Lung (tissue), 11 donors: ENCODE measurements at regions not wholly inside any gene's neighbourhood (a gene's known extent, or its start where the extent isn't known, plus 50 kb on each side); places are given as distances from the start of the nearest gene placed in this dataset.

Experiments used
- ATAC-seq: fragments of 200-7000 bp; cut with Tn5 transposase; one replicate; pipeline ENCODE4 v1.9.1; 2020; ENCODE audit warnings: moderate number of reproducible peaks; ENCODE audit not compliant: insufficient read depth, low FRiP score
- DNase-seq, 3 donors: peaks; one replicate each; pipeline ENCODE4 v3.0.0-alpha.2; 2013 to 2017
- H3K27ac ChIP-seq, 2 donors: one replicate each; pipeline ENCODE4 v1.5.1; 2013; ENCODE audit warnings: mild to moderate bottlenecking in 2 of 2, moderate library complexity in 2 of 2, control low read depth in 1 of 2, inconsistent platforms in 1 of 2, low read depth in 1 of 2, low read length in 1 of 2
- H3K27me3 ChIP-seq, 3 donors: one replicate each; pipeline ENCODE4 v1.5.1; 2013; ENCODE audit warnings: low read length in 2 of 3; ENCODE audit not compliant: control insufficient read depth in 3 of 3, insufficient read depth in 3 of 3
- H3K36me3 ChIP-seq, 4 donors: one replicate each; pipeline ENCODE4 v1.5.1; 2013; ENCODE audit warnings: low read length in 4 of 4, mild to moderate bottlenecking in 1 of 4, moderate library complexity in 1 of 4; ENCODE audit not compliant: control insufficient read depth in 4 of 4, insufficient read depth in 4 of 4
- H3K4me1 ChIP-seq, 5 donors: one replicate each; pipeline ENCODE4 v1.5.1; 2013; ENCODE audit warnings: low read length in 5 of 5, mild to moderate bottlenecking in 2 of 5, moderate library complexity in 1 of 5; ENCODE audit not compliant: control insufficient read depth in 5 of 5, insufficient read depth in 5 of 5
- H3K4me3 ChIP-seq: one replicate; pipeline ENCODE4 v1.5.1; 2013; ENCODE audit warnings: mild to moderate bottlenecking, control low read depth, moderate library complexity
- H3K9ac ChIP-seq, 2 donors: one replicate each; pipeline ENCODE4 v1.5.1; 2013; ENCODE audit warnings: low read length in 2 of 2, control low read depth in 1 of 2; ENCODE audit not compliant: insufficient read depth in 1 of 2
- H3K9me3 ChIP-seq, 4 donors: one replicate each; pipeline ENCODE4 v1.5.1; 2013; ENCODE audit warnings: low read length in 3 of 4, mild to moderate bottlenecking in 1 of 4, moderate library complexity in 1 of 4; ENCODE audit not compliant: control insufficient read depth in 4 of 4, insufficient read depth in 3 of 4
- WGBS, 2 donors: extraction: QIAGEN DNeasy Blood & Tissue Kit; methylation state at CpG; one replicate each; pipeline ENCODE4 v1.1.7; 2013; 5-methylcytosine and 5-hydroxymethylcytosine counted together
- TF ChIP-seq, protein P1 (sequence below): IDR thresholded peaks from 2 replicates; pipeline ENCODE4 v1.5.1; 2012; ENCODE audit warnings: mild to moderate bottlenecking; ENCODE audit errors: control extremely low read depth, extremely low read depth
- donor health status: control.
- donor health status: control.
- donor health status: Bipolar disorder and iron deficiency.
- donor health status: healthy.
- donor health status: DM: yes; HTN: yes; CAD: no.

DNA sequence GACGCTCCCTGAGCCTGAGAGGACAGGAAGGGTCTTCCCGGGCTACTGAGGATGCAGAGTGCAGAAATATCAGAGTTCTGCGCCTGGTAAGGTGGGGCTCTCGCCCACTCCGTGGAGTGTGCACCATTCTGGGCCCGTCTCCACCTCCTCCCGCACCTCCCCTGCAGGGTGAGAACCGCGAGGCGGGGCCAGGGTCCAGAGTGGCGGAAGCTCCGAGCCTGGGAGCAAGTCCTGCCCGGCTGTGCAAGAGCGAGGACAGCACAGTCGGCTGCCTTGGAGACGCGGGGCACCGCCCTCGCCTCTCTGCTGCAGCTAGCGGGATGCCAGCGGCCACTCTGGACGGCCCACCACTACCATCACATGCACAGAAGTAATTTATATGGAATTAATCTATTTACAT lies 2304.4 kb downstream of the PCDH9 start:
- Histone ChIP-seq H3K27ac (no peak overlapping the region), H3K27me3 (no peaks in the 10 kb centered on the region), H3K36me3 (no peaks in the 10 kb centered on the region), H3K9me3 (peaks cover 0 to 9% (median 0%) of the 10 kb centered on the region in 4 donors), H3K9ac (no peak overlapping the region), H3K4me1 (no peaks in the 10 kb centered on the region), H3K4me3 (no peak overlapping the region)
- no peak for ATAC-seq
- TF ChIP-seq, protein P1, sequence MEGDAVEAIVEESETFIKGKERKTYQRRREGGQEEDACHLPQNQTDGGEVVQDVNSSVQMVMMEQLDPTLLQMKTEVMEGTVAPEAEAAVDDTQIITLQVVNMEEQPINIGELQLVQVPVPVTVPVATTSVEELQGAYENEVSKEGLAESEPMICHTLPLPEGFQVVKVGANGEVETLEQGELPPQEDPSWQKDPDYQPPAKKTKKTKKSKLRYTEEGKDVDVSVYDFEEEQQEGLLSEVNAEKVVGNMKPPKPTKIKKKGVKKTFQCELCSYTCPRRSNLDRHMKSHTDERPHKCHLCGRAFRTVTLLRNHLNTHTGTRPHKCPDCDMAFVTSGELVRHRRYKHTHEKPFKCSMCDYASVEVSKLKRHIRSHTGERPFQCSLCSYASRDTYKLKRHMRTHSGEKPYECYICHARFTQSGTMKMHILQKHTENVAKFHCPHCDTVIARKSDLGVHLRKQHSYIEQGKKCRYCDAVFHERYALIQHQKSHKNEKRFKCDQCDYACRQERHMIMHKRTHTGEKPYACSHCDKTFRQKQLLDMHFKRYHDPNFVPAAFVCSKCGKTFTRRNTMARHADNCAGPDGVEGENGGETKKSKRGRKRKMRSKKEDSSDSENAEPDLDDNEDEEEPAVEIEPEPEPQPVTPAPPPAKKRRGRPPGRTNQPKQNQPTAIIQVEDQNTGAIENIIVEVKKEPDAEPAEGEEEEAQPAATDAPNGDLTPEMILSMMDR: no peak
- DNase-seq: no peak
- 94% methylated on average over 22 of the region's 22 CpGs for WGBS, 2 donors

DNA sequence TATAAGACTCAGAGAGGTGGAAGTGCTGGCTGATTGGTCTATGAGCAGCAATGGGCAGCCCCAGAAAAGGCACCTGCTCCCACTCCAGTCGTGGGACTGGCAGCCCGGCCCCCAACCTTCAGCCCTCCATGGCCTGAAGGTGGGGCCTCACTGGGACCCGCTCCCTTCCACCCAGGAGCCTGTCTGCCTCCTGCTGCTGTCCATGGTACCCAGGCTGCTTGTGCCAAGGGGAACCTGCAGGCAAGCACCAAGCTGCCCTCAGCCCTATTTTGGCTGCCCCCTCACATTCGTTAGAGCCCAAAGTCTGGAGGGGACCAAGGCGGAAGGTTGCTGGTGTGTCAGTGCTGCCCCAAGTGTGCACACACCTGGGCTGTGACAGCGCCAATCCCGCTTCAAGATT lies 2304.9 kb downstream of the PCDH9 start:
- Histone ChIP-seq H3K27me3 (no peaks in the 10 kb centered on the region), H3K4me3 (no peak overlapping the region), H3K36me3 (no peaks in the 10 kb centered on the region), H3K9ac (no peak overlapping the region), H3K4me1 (no peaks in the 10 kb centered on the region), H3K27ac (no peak overlapping the region), H3K9me3 (peaks cover 0 to 9% (median 0%) of the 10 kb centered on the region in 4 donors)
- WGBS, 2 donors: 83 to 91% methylated on average over 7 of the region's 7 CpGs
- TF ChIP-seq, protein P1: no peak
- peak in 1 of 3 donors; percentile 27 for DNase-seq
- no peak for ATAC-seq

DNA sequence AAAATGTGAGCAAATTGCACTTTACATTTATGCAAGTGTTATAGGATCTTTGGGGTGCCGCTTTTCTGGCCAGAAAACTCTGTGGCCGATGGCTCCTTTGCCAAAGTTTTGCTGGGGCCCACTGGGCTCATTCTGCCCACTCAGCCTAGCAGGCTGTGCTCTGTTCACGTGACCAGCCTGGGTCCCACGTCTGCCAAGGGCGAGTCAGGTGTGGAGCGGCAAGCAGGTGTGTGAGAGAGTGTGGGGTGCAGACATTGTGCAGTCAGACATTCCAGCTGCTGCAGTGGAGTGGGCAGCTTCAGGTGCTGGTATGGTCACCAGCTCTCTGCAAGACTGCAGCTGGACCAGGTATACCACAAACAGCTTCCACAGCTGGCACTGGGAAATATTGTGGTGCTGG lies 2305.7 kb downstream of the PCDH9 start:
- H3K9ac ChIP-seq: no peak overlapping the region
- H3K9me3 ChIP-seq: peaks cover 0 to 9% (median 0%) of the 10 kb centered on the region in 4 donors
- no peak overlapping the region for H3K27ac ChIP-seq
- H3K4me3 ChIP-seq: no peak overlapping the region
- no peaks in the 10 kb centered on the region for H3K4me1 ChIP-seq
- no peaks in the 10 kb centered on the region for H3K36me3 ChIP-seq
- ATAC-seq (no peak), DNase-seq (no peak)
- WGBS, 2 donors: 90 to 93% methylated on average over 6 of the region's 6 CpGs
- H3K27me3 ChIP-seq: no peaks in the 10 kb centered on the region
- TF ChIP-seq, protein P1: no peak

DNA sequence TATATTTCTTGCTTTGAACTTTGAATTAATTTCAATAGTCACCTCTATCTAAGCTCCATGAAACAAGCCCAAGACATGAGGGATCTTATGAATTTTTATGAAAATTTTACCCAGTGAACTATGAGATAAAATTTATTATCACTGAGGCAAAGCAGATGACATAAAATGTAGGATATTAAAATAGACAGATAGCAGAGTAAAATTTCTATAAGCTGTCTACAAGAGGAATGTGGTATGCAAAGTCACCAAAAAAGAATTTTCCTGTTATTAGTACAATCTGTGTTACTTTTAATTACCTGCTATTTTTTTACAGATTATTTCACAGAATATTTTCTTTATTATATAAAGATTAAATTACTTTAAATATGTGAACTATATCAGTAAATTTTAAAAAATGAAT lies 2312.6 kb downstream of the PCDH9 start:
- H3K9me3 ChIP-seq: no peaks in the 10 kb centered on the region
- no peaks in the 10 kb centered on the region for H3K4me1 ChIP-seq
- H3K27me3 ChIP-seq: no peaks in the 10 kb centered on the region
- no peaks in the 10 kb centered on the region for H3K36me3 ChIP-seq
- no peak overlapping the region for H3K4me3 ChIP-seq
- no peak overlapping the region for H3K9ac ChIP-seq
- no peak for DNase-seq
- H3K27ac ChIP-seq: no peak overlapping the region
- no peak for ATAC-seq
- TF ChIP-seq, protein P1: no peak
